H1 (cell line): ENCODE measurements at regions not wholly inside any gene's neighbourhood (a gene's known extent, or its start where the extent isn't known, plus 50 kb on each side); places are given as distances from the start of the nearest gene placed in this dataset.

Experiments used
- CHD2 ChIP-seq: IDR thresholded peaks from 2 replicates; pipeline ENCODE4 v1.6.1; 2012; ENCODE audit warnings: low read length, improper control_type of control experiment
- CTBP2 ChIP-seq: IDR thresholded peaks from 2 replicates; pipeline ENCODE4 v1.7.0; 2011; ENCODE audit warnings: borderline replicate concordance, mild to moderate bottlenecking, moderate library complexity, mixed read lengths, low read length; ENCODE audit not compliant: insufficient read depth, insufficient read length
- GABPA ChIP-seq: IDR thresholded peaks from 2 replicates; pipeline ENCODE4 v1.6.1; 2011; ENCODE audit warnings: mild to moderate bottlenecking, low read length, moderate library complexity, borderline replicate concordance; ENCODE audit not compliant: insufficient read depth
- HDAC2 ChIP-seq, 2 experiments: fragments of 300-600 bp in 1 of 2; sonication (generic) in 1 of 2; IDR thresholded peaks; 2 replicates each; pipeline ENCODE4 v1.6.1; 2011 to 2012; ENCODE audit warnings: low read depth in 2 of 2, low read length in 2 of 2, mild to moderate bottlenecking in 2 of 2, moderate library complexity in 2 of 2, borderline replicate concordance in 1 of 2, inconsistent platforms in 1 of 2
- NANOG ChIP-seq: IDR thresholded peaks from 2 replicates; pipeline ENCODE4 v1.6.1; 2011; ENCODE audit warnings: low read length, low read depth, mild to moderate bottlenecking, inconsistent platforms; ENCODE audit not compliant: insufficient read depth, poor library complexity, severe bottlenecking
- POU5F1 ChIP-seq: IDR thresholded peaks from 2 replicates; pipeline ENCODE4 v1.6.1; 2011; ENCODE audit warnings: low read depth, mild to moderate bottlenecking, low read length, moderate library complexity
- SP4 ChIP-seq: IDR thresholded peaks from 2 replicates; pipeline ENCODE4 v1.6.1; 2012; ENCODE audit warnings: low read length, inconsistent platforms
- TF ChIP-seq, protein P1 (sequence below): fragments of 300-600 bp; sonication (generic); IDR thresholded peaks from 2 replicates; pipeline ENCODE4 v1.7.1; 2012; ENCODE audit warnings: low read length, moderate library complexity, mild to moderate bottlenecking, inconsistent platforms; ENCODE audit not compliant: insufficient replicate concordance
- TF ChIP-seq, protein P2 (sequence below), 3 experiments: IDR thresholded peaks; 1 replicate in 2 of 3; 2 replicates in 1 of 3; pipeline versions ENCODE4 v1.5.1 to v1.6.1; 2011; ENCODE audit warnings: low read length in 3 of 3, mild to moderate bottlenecking in 3 of 3, inconsistent platforms in 2 of 3, low read depth in 1 of 3, moderate library complexity in 1 of 3; ENCODE audit not compliant: insufficient read depth in 1 of 3; ENCODE audit errors: control extremely low read depth in 1 of 3

DNA sequence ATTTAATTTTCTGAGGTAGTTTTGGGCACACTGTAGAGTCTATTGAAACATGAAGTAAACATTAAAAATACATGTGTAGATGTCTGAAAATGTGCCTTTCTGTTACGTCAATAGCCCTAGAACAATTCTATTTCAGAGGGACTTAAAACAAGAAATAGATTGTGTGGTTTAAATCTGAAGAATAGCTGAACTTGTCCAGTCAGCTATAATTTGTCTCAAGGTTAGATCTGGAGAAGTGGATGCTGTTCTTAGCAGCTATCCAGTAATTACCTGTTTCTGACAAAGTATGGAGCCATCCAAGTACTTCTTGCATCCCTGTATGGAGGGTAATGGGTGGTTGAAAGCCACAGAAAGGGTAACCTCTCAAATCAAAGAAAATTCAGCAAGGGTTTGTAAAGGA, 92.8 kb downstream of the SEPTIN7 start (continued):
- TF ChIP-seq, protein P1, sequence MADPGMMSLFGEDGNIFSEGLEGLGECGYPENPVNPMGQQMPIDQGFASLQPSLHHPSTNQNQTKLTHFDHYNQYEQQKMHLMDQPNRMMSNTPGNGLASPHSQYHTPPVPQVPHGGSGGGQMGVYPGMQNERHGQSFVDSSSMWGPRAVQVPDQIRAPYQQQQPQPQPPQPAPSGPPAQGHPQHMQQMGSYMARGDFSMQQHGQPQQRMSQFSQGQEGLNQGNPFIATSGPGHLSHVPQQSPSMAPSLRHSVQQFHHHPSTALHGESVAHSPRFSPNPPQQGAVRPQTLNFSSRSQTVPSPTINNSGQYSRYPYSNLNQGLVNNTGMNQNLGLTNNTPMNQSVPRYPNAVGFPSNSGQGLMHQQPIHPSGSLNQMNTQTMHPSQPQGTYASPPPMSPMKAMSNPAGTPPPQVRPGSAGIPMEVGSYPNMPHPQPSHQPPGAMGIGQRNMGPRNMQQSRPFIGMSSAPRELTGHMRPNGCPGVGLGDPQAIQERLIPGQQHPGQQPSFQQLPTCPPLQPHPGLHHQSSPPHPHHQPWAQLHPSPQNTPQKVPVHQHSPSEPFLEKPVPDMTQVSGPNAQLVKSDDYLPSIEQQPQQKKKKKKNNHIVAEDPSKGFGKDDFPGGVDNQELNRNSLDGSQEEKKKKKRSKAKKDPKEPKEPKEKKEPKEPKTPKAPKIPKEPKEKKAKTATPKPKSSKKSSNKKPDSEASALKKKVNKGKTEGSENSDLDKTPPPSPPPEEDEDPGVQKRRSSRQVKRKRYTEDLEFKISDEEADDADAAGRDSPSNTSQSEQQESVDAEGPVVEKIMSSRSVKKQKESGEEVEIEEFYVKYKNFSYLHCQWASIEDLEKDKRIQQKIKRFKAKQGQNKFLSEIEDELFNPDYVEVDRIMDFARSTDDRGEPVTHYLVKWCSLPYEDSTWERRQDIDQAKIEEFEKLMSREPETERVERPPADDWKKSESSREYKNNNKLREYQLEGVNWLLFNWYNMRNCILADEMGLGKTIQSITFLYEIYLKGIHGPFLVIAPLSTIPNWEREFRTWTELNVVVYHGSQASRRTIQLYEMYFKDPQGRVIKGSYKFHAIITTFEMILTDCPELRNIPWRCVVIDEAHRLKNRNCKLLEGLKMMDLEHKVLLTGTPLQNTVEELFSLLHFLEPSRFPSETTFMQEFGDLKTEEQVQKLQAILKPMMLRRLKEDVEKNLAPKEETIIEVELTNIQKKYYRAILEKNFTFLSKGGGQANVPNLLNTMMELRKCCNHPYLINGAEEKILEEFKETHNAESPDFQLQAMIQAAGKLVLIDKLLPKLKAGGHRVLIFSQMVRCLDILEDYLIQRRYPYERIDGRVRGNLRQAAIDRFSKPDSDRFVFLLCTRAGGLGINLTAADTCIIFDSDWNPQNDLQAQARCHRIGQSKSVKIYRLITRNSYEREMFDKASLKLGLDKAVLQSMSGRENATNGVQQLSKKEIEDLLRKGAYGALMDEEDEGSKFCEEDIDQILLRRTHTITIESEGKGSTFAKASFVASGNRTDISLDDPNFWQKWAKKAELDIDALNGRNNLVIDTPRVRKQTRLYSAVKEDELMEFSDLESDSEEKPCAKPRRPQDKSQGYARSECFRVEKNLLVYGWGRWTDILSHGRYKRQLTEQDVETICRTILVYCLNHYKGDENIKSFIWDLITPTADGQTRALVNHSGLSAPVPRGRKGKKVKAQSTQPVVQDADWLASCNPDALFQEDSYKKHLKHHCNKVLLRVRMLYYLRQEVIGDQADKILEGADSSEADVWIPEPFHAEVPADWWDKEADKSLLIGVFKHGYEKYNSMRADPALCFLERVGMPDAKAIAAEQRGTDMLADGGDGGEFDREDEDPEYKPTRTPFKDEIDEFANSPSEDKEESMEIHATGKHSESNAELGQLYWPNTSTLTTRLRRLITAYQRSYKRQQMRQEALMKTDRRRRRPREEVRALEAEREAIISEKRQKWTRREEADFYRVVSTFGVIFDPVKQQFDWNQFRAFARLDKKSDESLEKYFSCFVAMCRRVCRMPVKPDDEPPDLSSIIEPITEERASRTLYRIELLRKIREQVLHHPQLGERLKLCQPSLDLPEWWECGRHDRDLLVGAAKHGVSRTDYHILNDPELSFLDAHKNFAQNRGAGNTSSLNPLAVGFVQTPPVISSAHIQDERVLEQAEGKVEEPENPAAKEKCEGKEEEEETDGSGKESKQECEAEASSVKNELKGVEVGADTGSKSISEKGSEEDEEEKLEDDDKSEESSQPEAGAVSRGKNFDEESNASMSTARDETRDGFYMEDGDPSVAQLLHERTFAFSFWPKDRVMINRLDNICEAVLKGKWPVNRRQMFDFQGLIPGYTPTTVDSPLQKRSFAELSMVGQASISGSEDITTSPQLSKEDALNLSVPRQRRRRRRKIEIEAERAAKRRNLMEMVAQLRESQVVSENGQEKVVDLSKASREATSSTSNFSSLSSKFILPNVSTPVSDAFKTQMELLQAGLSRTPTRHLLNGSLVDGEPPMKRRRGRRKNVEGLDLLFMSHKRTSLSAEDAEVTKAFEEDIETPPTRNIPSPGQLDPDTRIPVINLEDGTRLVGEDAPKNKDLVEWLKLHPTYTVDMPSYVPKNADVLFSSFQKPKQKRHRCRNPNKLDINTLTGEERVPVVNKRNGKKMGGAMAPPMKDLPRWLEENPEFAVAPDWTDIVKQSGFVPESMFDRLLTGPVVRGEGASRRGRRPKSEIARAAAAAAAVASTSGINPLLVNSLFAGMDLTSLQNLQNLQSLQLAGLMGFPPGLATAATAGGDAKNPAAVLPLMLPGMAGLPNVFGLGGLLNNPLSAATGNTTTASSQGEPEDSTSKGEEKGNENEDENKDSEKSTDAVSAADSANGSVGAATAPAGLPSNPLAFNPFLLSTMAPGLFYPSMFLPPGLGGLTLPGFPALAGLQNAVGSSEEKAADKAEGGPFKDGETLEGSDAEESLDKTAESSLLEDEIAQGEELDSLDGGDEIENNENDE: no peak
- no peak for TF ChIP-seq GABPA
- TF ChIP-seq SP4: no peak
- no peak for TF ChIP-seq CHD2
- no peak for TF ChIP-seq NANOG
- TF ChIP-seq POU5F1: no peak
- TF ChIP-seq, protein P2, sequence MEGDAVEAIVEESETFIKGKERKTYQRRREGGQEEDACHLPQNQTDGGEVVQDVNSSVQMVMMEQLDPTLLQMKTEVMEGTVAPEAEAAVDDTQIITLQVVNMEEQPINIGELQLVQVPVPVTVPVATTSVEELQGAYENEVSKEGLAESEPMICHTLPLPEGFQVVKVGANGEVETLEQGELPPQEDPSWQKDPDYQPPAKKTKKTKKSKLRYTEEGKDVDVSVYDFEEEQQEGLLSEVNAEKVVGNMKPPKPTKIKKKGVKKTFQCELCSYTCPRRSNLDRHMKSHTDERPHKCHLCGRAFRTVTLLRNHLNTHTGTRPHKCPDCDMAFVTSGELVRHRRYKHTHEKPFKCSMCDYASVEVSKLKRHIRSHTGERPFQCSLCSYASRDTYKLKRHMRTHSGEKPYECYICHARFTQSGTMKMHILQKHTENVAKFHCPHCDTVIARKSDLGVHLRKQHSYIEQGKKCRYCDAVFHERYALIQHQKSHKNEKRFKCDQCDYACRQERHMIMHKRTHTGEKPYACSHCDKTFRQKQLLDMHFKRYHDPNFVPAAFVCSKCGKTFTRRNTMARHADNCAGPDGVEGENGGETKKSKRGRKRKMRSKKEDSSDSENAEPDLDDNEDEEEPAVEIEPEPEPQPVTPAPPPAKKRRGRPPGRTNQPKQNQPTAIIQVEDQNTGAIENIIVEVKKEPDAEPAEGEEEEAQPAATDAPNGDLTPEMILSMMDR (IDR thresholded peaks at IDR 0.05; ENCODE audit: control extremely low read depth in 1 of 3, insufficient read depth in 1 of 3, low read depth in 1 of 3, low read length in 3 of 3): no peak
- no peak for TF ChIP-seq CTBP2
- TF ChIP-seq HDAC2 (IDR thresholded peaks at IDR 0.05; ENCODE audit: borderline replicate concordance in 1 of 2, low read depth in 2 of 2, low read length in 2 of 2): no peak
